GM20000 (cell line): ENCODE measurements at regions not wholly inside any gene's neighbourhood (a gene's known extent, or its start where the extent isn't known, plus 50 kb on each side); places are given as distances from the start of the nearest gene placed in this dataset.
"Not testable (repeated sequence)": the region's sequence is repeated elsewhere in the genome, so short reads cannot be mapped to it uniquely, and the experiment has no call there.

Experiments
- DNase-seq: peaks from one replicate; pipeline ENCODE4 v3.0.0; 2012; ENCODE audit warnings: low spot score
- TF ChIP-seq, protein P1 (sequence below): IDR thresholded peaks from 2 replicates; pipeline ENCODE4 v1.5.1; 2012; ENCODE audit warnings: mild to moderate bottlenecking, control low read depth; ENCODE audit errors: extremely low read depth, missing control alignments

DNA sequence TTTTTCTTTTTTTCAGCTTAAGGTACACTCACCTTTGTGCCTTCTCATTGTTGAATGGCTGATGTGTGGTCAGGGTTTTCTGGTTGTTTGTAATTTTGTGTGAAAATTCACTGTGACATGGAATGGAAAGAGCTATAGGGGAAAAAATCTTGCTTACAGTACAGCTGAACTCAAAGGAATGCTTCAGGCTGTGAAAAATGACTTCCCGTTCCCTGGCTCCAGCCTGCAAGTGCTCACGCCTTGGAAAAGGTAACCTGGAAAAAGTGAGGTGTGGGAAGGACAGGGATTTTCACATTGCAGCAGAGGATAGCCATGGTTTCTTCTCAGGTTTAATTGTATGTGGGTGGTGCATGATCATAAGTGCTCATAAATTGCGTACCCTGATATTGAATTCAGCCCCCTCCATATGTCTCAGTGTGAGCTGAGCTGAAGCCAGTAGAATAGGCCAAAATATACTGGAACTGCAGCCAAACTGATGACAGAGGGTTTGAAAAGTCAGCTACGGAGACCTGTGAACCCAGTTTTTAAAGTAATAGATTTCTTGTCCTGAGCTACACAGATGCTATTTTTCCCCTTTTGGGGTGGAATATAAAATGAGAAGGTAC is 228.7 kb upstream of the RASGRP1 start:
- DNase-seq, result no peak
- TF ChIP-seq, protein P1, sequence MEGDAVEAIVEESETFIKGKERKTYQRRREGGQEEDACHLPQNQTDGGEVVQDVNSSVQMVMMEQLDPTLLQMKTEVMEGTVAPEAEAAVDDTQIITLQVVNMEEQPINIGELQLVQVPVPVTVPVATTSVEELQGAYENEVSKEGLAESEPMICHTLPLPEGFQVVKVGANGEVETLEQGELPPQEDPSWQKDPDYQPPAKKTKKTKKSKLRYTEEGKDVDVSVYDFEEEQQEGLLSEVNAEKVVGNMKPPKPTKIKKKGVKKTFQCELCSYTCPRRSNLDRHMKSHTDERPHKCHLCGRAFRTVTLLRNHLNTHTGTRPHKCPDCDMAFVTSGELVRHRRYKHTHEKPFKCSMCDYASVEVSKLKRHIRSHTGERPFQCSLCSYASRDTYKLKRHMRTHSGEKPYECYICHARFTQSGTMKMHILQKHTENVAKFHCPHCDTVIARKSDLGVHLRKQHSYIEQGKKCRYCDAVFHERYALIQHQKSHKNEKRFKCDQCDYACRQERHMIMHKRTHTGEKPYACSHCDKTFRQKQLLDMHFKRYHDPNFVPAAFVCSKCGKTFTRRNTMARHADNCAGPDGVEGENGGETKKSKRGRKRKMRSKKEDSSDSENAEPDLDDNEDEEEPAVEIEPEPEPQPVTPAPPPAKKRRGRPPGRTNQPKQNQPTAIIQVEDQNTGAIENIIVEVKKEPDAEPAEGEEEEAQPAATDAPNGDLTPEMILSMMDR, result no peak

- DNase-seq, result no peak
- TF ChIP-seq, protein P1, result no peak
Observed at GRCh38 chr15:38795471-38796245, 231.0 kb upstream of the RASGRP1 start.

DNA sequence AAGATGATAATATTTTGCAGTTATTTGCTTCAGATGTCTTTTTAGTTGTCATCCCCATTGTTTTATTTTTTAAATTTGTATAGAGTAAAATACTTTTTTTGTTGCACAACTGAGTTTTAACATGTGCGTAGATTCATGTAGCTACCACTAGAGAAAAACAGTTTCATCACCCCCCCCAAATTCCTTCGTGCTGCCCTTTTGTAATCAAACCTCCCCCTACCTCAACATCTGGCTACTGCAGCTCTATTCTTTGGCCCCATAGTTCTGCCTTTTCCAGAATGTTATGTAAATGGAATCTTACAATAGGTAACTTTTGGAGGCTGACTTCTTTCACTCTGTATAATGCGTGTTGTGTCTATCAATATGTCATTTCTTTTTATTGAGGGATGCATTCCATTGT is 232.0 kb upstream of the RASGRP1 start:
- DNase-seq, result no peak
- TF ChIP-seq, protein P1, result no peak

DNA sequence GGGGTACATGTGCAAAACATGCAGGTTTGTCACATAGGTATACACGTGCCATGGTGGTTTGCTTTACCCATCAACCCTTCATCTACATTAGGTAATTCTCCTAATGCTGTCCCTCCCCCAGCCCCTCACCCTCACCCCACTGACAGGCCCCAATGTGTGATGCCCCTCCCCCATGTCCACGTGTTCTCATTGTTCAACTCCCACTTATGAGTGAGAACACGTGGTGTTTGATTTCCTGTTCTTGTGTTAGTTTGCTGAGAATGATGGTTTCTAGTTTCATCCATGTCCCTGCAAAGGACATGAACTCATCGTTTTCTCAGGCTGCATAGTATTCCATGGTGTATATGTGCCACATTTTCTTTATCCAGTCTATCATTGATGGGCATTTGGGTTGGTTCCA is 232.9 kb upstream of the RASGRP1 start:
- DNase-seq, result not testable (repeated sequence)

DNA sequence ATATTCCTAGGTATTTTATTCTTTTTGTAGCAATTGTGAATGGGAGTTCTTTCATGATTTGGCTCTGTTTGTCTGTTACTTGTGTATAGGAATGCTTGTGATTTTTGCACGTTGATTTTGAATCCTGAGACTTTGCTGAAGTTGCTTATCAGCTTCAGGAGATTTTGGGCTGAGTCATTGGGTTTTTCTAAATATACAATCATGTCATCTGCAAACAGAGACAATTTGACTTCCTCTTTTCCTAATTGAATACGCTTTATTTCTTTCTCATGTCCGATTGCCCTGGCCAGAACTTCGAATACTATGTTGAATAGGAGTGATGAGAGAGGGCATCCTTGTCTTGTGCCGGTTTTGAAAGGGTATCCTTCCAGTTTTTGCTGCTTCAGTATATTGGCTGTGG is 234.6 kb upstream of the RASGRP1 start:
- not testable (repeated sequence) for DNase-seq

DNA sequence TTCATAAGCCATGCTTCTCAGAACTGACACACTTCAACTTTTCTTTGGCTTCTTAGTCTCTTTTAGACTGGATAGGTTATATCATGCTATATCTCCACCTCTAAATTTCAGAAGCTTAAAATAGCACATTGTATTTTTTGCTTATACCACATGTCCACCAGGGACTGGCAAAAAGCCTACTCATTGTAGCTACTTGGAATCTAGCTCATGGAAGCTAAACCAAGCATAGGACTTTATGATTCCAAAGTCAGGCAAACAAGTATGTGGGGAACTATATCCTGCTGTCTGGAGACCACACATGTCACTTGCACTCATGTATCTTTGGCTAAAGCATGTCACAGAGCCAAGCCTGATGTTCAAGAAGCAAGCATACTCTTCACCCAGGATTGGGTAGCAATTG is 245.0 kb upstream of the RASGRP1 start:
- DNase-seq, result no peak
- TF ChIP-seq, protein P1, result no peak

GRCh38 chr15:38810686-38811085 is 246.1 kb upstream of the RASGRP1 start:
- DNase-seq, result no peak
- TF ChIP-seq, protein P1, result no peak

GRCh38 chr15:38814254-38814653 is 249.6 kb upstream of the RASGRP1 start:
- not testable (repeated sequence) for DNase-seq

GRCh38 chr15:38814891-38815290 is 250.3 kb upstream of the RASGRP1 start:
- DNase-seq, result no peak
- TF ChIP-seq, protein P1, result no peak
